ENCODE measurements at regions not wholly inside any gene's neighbourhood (a gene's known extent, or its start where the extent isn't known, plus 50 kb on each side); places are given as distances from the start of the nearest gene placed in this dataset.

- TF ChIP-seq CREB1 (IDR thresholded peaks at IDR 0.05) (no peak), CTCF (IDR thresholded peaks at IDR 0.05; ENCODE audit: control extremely low read depth in 1 of 3, insufficient read depth in 1 of 3, low read depth in 1 of 3, low read length in 3 of 3) (no peak), POLR2AphosphoS5 (IDR thresholded peaks at IDR 0.05; ENCODE audit: low read depth, low read length) (no peak), TAF1 (IDR thresholded peaks at IDR 0.05; ENCODE audit: low read depth, low read length) (no peak), EP300 (IDR thresholded peaks at IDR 0.05; ENCODE audit: borderline replicate concordance in 1 of 2, low read depth in 2 of 2, low read length in 2 of 2) (no peak), YY1 (IDR thresholded peaks at IDR 0.05; ENCODE audit: low read depth, low read length) (no peak)
- TF ChIP-seq, protein P1, sequence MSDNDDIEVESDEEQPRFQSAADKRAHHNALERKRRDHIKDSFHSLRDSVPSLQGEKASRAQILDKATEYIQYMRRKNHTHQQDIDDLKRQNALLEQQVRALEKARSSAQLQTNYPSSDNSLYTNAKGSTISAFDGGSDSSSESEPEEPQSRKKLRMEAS (IDR thresholded peaks at IDR 0.05), result no peak
These were observed 212.7 kb upstream of the GHITM start for GRCh38 chr10:83926606-83927005.
